Liver (tissue), 3 donors: ENCODE measurements at regions not wholly inside any gene's neighbourhood (a gene's known extent, or its start where the extent isn't known, plus 50 kb on each side); places are given as distances from the start of the nearest gene placed in this dataset.

Experiments used
- CTCF ChIP-seq: fragments of 150-350 bp; IDR thresholded peaks from 2 replicates; pipeline ENCODE4 v1.5.1; 2017; ENCODE audit warnings: improper control_type of control experiment, low read depth, low read length; ENCODE audit not compliant: missing input control
- JUND ChIP-seq, 2 donors: IDR thresholded peaks; 2 replicates each; pipeline ENCODE4 v1.6.1; 2016; ENCODE audit warnings: antibody characterized with exemption in 2 of 2
- donor health status: healthy.
- donor health status: healthy.

- TF ChIP-seq JUND (IDR thresholded peaks at IDR 0.05) (no peak), CTCF (no peak)
Observed at GRCh38 chr1:199878823-199879222, 148.7 kb upstream of the NR5A2 start.
